Cardiac fibroblast (primary cell): ENCODE measurements at regions not wholly inside any gene's neighbourhood (a gene's known extent, or its start where the extent isn't known, plus 50 kb on each side); places are given as distances from the start of the nearest gene placed in this dataset.

Experiments
- DNase-seq, 2 donors: peaks; one replicate each; pipeline versions ENCODE4 v3.0.0 to v3.0.0-alpha.2; 2010; ENCODE audit warnings: low read depth in 2 of 2
- H3K4me3 ChIP-seq, 2 donors: replicated peaks in 1 of 2; 1 replicate in 1 of 2; 2 replicates in 1 of 2; pipeline ENCODE4 v1.5.1; 2011; ENCODE audit warnings: low read depth in 2 of 2, low read length in 2 of 2, mild to moderate bottlenecking in 2 of 2, moderate library complexity in 1 of 2
- TF ChIP-seq, protein P1 (sequence below): IDR thresholded peaks from one replicate; pipeline ENCODE4 v1.5.1; 2011; ENCODE audit warnings: low read depth, mild to moderate bottlenecking, low read length, inconsistent platforms

DNA sequence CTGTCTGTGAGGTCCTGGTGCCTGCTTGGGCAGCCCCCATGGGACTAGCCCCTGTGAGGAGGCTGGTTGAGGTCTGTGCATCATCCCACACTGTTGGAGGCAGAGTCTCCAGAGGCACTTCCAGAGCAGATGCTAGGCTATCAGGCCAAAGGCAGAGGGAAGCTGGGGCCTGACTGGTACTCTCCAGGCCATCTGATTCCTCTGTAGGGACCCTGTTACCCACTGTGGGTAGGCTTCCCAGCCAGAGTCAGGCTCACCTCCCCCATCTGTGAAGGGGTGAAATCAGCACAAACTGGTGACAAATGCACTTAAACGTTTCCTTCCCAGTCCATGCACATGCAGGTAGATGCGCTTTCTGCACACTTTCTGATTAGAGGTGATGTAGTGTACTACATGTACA lies 212.6 kb upstream of the TOPAZ1 start:
- TF ChIP-seq, protein P1, sequence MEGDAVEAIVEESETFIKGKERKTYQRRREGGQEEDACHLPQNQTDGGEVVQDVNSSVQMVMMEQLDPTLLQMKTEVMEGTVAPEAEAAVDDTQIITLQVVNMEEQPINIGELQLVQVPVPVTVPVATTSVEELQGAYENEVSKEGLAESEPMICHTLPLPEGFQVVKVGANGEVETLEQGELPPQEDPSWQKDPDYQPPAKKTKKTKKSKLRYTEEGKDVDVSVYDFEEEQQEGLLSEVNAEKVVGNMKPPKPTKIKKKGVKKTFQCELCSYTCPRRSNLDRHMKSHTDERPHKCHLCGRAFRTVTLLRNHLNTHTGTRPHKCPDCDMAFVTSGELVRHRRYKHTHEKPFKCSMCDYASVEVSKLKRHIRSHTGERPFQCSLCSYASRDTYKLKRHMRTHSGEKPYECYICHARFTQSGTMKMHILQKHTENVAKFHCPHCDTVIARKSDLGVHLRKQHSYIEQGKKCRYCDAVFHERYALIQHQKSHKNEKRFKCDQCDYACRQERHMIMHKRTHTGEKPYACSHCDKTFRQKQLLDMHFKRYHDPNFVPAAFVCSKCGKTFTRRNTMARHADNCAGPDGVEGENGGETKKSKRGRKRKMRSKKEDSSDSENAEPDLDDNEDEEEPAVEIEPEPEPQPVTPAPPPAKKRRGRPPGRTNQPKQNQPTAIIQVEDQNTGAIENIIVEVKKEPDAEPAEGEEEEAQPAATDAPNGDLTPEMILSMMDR, result no peak
- DNase-seq, result no peak
- no peak overlapping the region for H3K4me3 ChIP-seq

DNA sequence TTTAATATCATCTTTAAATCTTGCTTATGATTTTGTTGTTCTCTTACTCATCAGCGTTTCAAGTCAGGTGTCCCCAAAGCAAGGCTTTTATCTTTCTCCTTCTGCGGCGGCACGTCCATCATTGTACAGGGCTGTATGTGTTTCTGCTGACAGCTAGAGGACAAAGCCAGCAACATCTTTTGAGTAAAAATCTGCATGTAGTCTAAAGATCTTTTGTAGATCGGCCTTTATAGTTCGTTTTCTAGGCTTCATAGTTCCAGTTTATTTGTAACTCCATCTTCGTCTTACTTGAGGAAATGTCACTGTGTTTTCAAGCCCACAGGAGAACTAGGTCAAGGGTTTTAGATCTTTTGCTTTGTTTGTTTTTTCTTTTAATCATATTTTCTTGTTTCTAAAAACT lies 211.4 kb upstream of the TOPAZ1 start:
- TF ChIP-seq, protein P1, result no peak
- no peak overlapping the region for H3K4me3 ChIP-seq
- DNase-seq, result no peak

DNA sequence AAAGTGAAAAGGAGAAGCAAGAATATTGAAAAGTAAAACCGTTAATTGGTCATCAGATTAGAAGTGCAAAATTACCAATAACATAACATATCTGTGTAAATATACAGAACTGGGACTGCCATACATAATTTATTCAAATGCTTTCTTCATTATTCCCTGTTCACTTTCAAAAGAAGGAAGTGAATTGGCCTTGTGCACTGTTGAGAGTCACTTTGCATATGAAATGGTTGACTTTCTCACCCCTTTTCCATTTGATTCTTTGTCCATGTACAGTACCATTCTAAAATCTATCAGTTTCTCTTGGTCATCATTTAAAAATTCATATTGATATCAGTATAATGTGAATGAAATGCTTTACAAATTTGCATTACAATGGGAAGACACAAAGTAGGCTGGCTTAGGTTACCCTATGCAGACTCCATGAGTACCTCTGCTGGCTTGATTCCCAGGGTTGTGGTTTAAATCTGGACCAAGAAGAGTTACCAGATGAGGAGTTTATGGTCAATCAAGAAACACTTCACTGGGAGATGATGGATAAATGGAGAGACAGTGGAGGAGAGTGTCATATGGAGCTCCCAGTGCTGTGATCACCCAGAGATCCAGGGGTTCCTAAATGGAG lies 210.9 kb upstream of the TOPAZ1 start:
- no peak overlapping the region for H3K4me3 ChIP-seq
- DNase-seq, result peak in 1 of 2 donors; percentile 35
- TF ChIP-seq, protein P1, result no peak

DNA sequence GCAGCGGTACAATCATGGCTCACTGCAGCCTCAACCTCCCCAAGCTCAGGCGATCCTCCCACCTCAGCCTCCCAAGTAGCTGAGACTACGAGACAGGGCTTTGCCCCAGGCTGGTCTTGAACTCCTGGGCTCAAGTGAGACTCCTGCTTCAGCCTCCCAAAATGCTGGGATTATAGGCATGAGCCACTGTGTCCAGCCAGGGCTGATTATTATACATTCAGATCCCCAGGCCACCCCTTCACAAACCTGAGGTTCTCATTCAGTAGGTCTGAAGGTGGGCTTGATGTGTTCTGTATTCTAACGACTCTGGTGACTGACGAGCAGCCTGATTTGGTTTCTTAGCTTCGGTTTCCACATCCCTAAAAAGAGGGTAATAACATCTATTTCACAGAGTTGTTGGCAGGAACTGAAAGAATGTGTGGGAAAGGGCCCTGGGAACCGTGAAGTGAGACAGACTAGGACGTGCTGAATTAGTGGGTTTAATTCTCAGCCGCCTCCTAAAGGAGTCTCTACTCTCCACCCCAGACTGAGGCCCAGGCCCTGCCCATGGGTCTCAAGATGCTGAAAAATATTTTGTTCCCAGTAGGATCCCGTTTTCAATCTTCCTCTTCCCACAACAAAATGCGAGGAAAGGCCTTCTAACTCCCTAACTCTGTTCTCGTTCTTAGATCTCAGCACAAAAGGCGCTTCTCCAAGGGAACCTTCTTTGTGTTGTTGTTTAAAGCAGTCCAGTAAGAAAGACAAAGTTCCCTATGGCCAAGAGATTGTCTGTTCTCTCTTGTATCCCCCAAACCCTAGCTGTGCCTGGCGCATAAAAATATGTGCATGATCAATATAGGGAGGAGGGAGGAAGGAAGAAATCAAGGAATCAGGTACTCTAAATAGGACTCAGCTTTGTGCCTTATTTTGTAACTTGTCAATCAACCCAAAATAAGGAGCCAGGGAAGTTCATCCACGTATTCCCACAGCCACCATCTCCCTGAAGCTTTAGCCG lies 210.0 kb upstream of the TOPAZ1 start:
- no peak overlapping the region for H3K4me3 ChIP-seq
- TF ChIP-seq, protein P1, result no peak
- DNase-seq, result no peak

DNA sequence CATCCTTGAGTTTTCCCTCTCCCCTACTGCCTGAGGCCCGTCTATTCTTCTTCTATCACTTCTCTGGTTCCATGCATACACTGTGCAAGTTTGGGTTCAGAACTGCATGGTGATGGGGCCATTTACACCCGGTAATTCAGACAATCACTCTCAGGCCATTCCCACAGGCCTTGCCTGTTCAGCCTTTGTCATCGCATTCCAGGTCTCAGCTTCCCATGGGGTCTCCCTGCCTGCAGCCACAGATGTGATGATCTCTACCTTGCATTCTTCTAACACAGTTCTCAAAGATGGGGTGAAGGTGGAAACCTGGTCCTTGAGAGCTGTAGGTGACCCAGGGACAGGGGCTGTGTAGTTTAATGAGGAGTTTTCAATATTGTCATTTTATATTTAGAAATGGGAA lies 209.2 kb upstream of the TOPAZ1 start:
- TF ChIP-seq, protein P1, result no peak
- DNase-seq, result no peak
- H3K4me3 ChIP-seq, result no peak overlapping the region

DNA sequence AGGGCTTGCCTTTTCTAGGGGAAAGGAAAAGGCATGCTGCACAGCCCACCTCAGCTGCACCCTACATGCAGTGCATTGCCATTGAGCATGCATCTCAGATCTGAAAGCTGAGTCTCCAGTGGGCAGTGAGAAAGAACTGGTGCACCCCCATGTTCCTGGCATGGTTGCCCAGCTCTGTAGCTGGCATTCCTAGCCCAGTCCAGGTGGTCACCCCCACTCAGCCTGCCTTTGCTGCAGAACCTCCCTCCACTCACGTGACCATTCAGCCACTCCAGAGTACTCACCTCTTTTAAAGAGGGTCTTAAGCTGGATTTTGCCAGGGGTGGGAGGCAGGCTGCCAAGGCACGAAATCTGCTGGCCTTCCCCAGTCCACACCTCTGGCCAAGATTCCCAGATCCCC lies 208.6 kb upstream of the TOPAZ1 start:
- TF ChIP-seq, protein P1, result no peak
- no peak for DNase-seq
- no peak overlapping the region for H3K4me3 ChIP-seq
